ENCODE measurements at regions not wholly inside any gene's neighbourhood (a gene's known extent, or its start where the extent isn't known, plus 50 kb on each side); places are given as distances from the start of the nearest gene placed in this dataset.

GRCh38 chr2:154555710-154556109 is 142.8 kb upstream of the KCNJ3 start:
- TF ChIP-seq EZH2 (IDR thresholded peaks at IDR 0.05; ENCODE audit: borderline replicate concordance, low read length) = no peak
- TF ChIP-seq CTCF (conservative IDR thresholded peaks at IDR 0.05 in 1 of 2, IDR thresholded peaks at IDR 0.05 in 1 of 2; ENCODE audit: extremely low read depth in 1 of 2, insufficient read depth in 1 of 2, low read depth in 1 of 2, low read length in 2 of 2) = no peak

Data from mammary epithelial cell (primary cell).